ENCODE measurements at regions not wholly inside any gene's neighbourhood (a gene's known extent, or its start where the extent isn't known, plus 50 kb on each side); places are given as distances from the start of the nearest gene placed in this dataset.

- no peak for TF ChIP-seq TAF1 (IDR thresholded peaks at IDR 0.05; ENCODE audit: borderline replicate concordance, low read depth, low read length)
- no peak for TF ChIP-seq POLR2A (IDR thresholded peaks at IDR 0.05; ENCODE audit: low read depth, low read length)
- TF ChIP-seq POLR2AphosphoS5 (IDR thresholded peaks at IDR 0.05; ENCODE audit: low read depth, low read length), result no peak
These were observed 573.3 kb upstream of the TBL1XR1 start for GRCh38 chr3:177770383-177771230.
